A673 (cell line): ENCODE measurements at regions not wholly inside any gene's neighbourhood (a gene's known extent, or its start where the extent isn't known, plus 50 kb on each side); places are given as distances from the start of the nearest gene placed in this dataset.

Experiments
- BruUV-seq: library from RNA; stranded (reverse); fragments of 400-500 nt; replicated peaks from 2 replicates; lab custom pipeline; 2021; lab: Mats Ljungman, UMichigan
- CTCF ChIA-PET: fragments of 300-600 bp; sonication (Branson Sonifier 250); formaldehyde crosslinking; loops from one replicate; lab custom pipeline; 2022; ENCODE audit warnings: antibody characterized with exemption; lab: Charles Lee
- POLR2A ChIA-PET: fragments of 300-600 bp; sonication (Branson Sonifier 250); formaldehyde crosslinking; loops from one replicate; lab custom pipeline; 2022; ENCODE audit warnings: antibody characterized with exemption; ENCODE audit not compliant: low non-redundant PET; lab: Charles Lee
- DNase-seq: peaks from one replicate; pipeline ENCODE4 v3.0.0-alpha.2; 2015; ENCODE audit warnings: low spot score
- H3K27ac ChIP-seq: fragments of 200-600 bp; sonication (generic); 2 replicates; pipeline ENCODE4 v1.5.1; 2016; ENCODE audit warnings: mixed run types, low read depth, mild to moderate bottlenecking, mixed read lengths, antibody characterized with exemption, low read length; ENCODE audit not compliant: poor library complexity, severe bottlenecking
- H3K27me3 ChIP-seq: fragments of 200-600 bp; sonication (generic); replicated peaks from 2 replicates; pipeline ENCODE4 v1.6.1; 2017; ENCODE audit warnings: mixed run types, low read depth, mild to moderate bottlenecking, mixed read lengths, antibody characterized with exemption, low read length; ENCODE audit not compliant: insufficient read depth, poor library complexity
- H3K36me3 ChIP-seq: fragments of 200-600 bp; sonication (generic); 2 replicates; pipeline ENCODE4 v1.6.1; 2016; ENCODE audit warnings: mixed run types, mild to moderate bottlenecking, mixed read lengths, antibody characterized with exemption, low read length; ENCODE audit not compliant: insufficient read depth, poor library complexity, severe bottlenecking
- H3K4me1 ChIP-seq: fragments of 200-600 bp; sonication (generic); 2 replicates; pipeline ENCODE4 v1.6.1; 2017; ENCODE audit warnings: mixed run types, mild to moderate bottlenecking, mixed read lengths, antibody characterized with exemption, low read length; ENCODE audit not compliant: insufficient read depth, poor library complexity, severe bottlenecking
- H3K4me3 ChIP-seq: fragments of 200-600 bp; sonication (generic); 2 replicates; pipeline ENCODE4 v1.5.1; 2016; ENCODE audit warnings: low read depth, mixed run types, mild to moderate bottlenecking, mixed read lengths, low read length; ENCODE audit not compliant: poor library complexity, severe bottlenecking
- H3K9me3 ChIP-seq: fragments of 200-600 bp; sonication (generic); 2 replicates; pipeline ENCODE4 v1.6.1; 2016; ENCODE audit warnings: mixed run types, low read depth, mild to moderate bottlenecking, mixed read lengths, antibody characterized with exemption, low read length; ENCODE audit not compliant: poor library complexity, severe bottlenecking
- EZH2 ChIP-seq: fragments of 200-600 bp; sonication (generic); IDR thresholded peaks from 2 replicates; pipeline ENCODE4 v1.6.1; 2017; ENCODE audit warnings: borderline replicate concordance, low read depth, mild to moderate bottlenecking, mixed read lengths, antibody characterized with exemption, low read length; ENCODE audit not compliant: poor library complexity, severe bottlenecking
- intact Hi-C: fragments of 100-400 bp; cut with micrococcal nuclease; formaldehyde crosslinking; loops from one replicate; pipeline ENCODE4 v1.10.0; 2022; ENCODE audit not compliant: unreplicated experiment
- TF ChIP-seq, protein P1 (sequence below): fragments of 300-800, 200-600 bp; sonication (generic); conservative IDR thresholded peaks from 2 replicates; pipeline ENCODE4 v1.5.1; 2017; ENCODE audit warnings: low read depth, mild to moderate bottlenecking, antibody characterized with exemption, low read length, moderate library complexity, mixed read lengths

DNA sequence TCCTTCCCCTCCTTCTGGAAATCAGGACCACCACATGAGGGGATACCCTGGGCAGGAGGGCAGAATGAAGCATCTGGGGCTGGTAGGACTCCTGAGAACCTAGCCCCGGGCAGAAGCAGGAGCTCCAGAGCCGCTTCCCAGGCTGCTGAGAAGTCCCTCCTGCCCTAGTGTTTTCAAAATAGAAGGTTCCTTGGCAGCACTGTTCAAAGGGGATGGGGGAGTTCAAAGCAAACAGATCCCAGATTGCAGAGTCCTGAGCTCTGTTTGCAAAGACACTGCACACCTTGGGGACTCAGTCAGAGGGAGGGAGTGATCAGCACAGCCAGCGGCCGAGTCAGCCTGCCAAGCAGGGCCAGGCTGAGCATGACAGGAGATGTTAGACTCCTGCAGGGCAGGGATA, 177.8 kb downstream of the PTPRU start:
- POLR2A ChIA-PET = interaction anchor here (0.6 kb wide), 1 partner anchor 95 kb away, joined by 4 read pairs; no protein-coding TSS in a partner anchor
- H3K9me3 ChIP-seq = no peaks in the 10 kb centered on the region
- H3K4me1 ChIP-seq = no peaks in the 10 kb centered on the region
- no peaks in the 10 kb centered on the region for H3K36me3 ChIP-seq
- no peak overlapping the region for H3K4me3 ChIP-seq
- intact Hi-C loops = no loop called here
- no peak overlapping the region for H3K27ac ChIP-seq
- CTCF ChIA-PET = no interaction called here
- TF ChIP-seq, protein P1, sequence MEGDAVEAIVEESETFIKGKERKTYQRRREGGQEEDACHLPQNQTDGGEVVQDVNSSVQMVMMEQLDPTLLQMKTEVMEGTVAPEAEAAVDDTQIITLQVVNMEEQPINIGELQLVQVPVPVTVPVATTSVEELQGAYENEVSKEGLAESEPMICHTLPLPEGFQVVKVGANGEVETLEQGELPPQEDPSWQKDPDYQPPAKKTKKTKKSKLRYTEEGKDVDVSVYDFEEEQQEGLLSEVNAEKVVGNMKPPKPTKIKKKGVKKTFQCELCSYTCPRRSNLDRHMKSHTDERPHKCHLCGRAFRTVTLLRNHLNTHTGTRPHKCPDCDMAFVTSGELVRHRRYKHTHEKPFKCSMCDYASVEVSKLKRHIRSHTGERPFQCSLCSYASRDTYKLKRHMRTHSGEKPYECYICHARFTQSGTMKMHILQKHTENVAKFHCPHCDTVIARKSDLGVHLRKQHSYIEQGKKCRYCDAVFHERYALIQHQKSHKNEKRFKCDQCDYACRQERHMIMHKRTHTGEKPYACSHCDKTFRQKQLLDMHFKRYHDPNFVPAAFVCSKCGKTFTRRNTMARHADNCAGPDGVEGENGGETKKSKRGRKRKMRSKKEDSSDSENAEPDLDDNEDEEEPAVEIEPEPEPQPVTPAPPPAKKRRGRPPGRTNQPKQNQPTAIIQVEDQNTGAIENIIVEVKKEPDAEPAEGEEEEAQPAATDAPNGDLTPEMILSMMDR = no peak
- TF ChIP-seq EZH2 = no peak
- no peaks in the 10 kb centered on the region for H3K27me3 ChIP-seq
- no TSS peak for BruUV-seq
- DNase-seq = no peak

- Histone ChIP-seq H3K9me3 (no peaks in the 10 kb centered on the region), H3K27me3 (no peaks in the 10 kb centered on the region), H3K4me1 (no peaks in the 10 kb centered on the region), H3K27ac (no peak overlapping the region), H3K36me3 (no peaks in the 10 kb centered on the region), H3K4me3 (no peak overlapping the region)
- no peak for TF ChIP-seq EZH2
- TF ChIP-seq, protein P1 = no peak
- ChIA-PET POLR2A (no interaction called here), CTCF (no interaction called here)
- intact Hi-C loops = no loop called here
- BruUV-seq = no TSS peak
- DNase-seq = no peak
These were observed 177.3 kb downstream of the PTPRU start for GRCh38 chr1:29413661-29414060.

GRCh38 chr1:29412591-29412990, 176.3 kb downstream of the PTPRU start:
- intact Hi-C loops = no loop called here
- no peaks in the 10 kb centered on the region for H3K9me3 ChIP-seq
- no peaks in the 10 kb centered on the region for H3K36me3 ChIP-seq
- POLR2A ChIA-PET = no interaction called here
- CTCF ChIA-PET = no interaction called here
- H3K4me3 ChIP-seq = no peak overlapping the region
- H3K27me3 ChIP-seq = no peaks in the 10 kb centered on the region
- TF ChIP-seq EZH2 = no peak
- TF ChIP-seq, protein P1 = no peak
- no TSS peak for BruUV-seq
- H3K4me1 ChIP-seq = no peaks in the 10 kb centered on the region
- no peak for DNase-seq
- no peak overlapping the region for H3K27ac ChIP-seq
